GM21367 (cell line): ENCODE measurements at regions not wholly inside any gene's neighbourhood (a gene's known extent, or its start where the extent isn't known, plus 50 kb on each side); places are given as distances from the start of the nearest gene placed in this dataset.
"Not testable (repeated sequence)": the region's sequence is repeated elsewhere in the genome, so short reads cannot be mapped to it uniquely, and the experiment has no call there.

Experiments
- ATAC-seq: cut with Tn5 transposase; IDR thresholded peaks from one replicate; pipeline ENCODE4 v1.9.1; 2021; ENCODE audit not compliant: unreplicated experiment

DNA sequence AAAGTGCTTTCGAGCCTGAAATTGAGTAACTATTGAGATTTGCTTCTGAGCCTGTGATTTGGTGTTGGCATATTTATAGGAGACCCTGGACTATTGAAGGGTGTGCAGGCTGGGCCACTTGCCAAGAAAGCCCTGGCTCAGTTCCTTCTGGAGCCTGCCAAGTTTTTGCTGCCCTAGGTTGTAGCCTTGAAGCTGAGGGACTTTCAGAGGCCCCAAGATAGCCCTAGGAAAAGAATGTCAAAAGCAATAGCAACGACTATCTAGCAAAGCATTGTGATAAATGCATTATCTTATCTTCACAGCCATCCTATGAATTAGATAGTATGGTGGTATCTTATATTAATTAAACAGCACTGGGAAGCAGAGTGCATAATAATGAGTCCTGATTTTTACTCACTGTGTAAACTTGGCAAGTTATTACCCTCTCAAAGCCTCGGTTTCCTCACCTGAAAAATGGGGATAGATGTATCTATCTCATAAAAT is 473.7 kb upstream of the PODXL start:
- ATAC-seq: no peak

DNA sequence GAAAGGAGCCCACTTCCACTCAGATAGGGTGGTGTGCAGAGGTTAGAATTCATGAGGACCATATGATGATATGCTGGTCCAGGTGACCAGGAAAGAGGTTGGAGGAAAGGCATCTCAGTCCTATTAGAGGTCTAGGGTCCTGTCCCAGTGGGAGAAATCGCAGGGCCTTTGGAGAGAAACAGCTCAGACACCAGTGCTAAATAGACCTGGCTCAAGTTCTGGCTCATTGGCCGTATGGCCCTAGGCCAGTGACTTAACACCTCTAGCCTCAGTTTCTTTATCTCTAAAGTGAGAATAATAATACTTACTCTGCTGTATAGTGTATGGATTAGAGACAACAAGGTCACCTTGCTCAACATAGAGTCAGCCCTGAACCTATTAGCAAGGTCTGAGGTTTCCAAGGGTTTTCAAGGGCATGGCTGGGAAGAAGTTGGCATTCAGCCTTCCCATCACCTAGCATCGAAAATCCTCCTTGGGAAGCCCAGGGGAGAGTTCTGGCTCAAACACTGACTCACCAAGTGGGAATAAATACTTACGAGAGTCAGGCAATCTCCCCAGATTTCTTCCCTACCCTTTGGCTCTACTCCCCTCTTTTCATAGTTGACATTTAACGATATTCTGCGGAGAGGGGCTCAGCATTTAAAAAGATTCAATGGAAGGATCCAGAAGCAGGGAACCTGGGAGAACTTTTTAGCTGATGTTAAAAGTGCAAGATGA is 473.1 kb upstream of the PODXL start:
- ATAC-seq: no peak

DNA sequence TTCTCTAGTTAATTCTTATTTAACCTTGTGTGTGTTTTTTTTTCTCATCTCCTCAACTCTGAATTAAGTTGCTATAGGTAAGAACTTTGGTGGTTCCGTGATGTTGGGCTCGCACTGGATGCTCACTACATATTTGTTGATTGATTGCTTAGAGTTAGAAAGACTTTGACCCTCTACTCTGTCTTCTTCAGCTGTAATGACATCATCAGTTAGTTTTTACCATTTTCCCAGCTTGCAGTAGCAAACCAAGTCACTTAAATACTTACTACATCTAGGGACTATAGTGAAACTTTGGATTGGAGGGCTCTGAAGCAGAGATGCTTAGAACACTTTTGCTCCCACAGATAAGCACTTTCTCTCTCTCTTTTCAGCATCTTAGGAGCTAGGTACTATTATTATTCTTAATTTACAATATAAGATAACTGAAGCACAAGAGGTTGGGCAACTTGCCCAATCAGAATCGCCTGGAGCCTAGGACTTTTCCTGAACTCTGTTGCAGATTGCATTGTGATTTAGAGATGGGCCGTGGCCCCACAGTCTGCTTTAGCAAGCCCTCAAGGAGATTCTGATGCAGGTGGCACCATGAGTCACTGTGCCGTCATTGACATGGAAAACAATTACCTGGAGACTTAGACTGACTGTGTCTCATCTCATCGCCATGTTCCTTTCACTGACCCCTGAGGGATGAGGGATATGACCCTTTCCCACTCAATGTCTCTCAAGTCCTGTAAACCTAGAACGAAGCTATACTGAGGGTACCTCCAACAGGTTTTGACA is 471.9 kb upstream of the PODXL start:
- no peak for ATAC-seq

DNA sequence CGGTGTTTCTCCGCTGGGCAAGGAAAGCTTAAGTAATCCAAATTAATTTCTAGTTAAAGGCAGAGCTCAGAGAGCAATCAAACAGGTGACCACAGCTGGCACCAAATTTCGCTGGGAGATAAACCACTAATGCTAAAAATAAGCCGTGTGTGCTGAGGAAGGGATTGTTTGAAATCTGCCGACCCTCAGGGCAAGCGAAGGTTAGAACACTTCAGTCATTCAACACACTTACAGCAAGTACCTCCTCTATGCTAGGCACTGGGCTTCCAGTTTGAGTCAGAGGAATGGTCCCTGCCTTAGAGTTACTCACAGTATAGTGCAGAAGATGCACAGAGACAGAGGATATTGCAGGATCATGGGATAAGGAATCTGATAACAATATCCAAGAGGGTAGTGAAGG is 467.9 kb upstream of the PODXL start:
- ATAC-seq: no peak

DNA sequence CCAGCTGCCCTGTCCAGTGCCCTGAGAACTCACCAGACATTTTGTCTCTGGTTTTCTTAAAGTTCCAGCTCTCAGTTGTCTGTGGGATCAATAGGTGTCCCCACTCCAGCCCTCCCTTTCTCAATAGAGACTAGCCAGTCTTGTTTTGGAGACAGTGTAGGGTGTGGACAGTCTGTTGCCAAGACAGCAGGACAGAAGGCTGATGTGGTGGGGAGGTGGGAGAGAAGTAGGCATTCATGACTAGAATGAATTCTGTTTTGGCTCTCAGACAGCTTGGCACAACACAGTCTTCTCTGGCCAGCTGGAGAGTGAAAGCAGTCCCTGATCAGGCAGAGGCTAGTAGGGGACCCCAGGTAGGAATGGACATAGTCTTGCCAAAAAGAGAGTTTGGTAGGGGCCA is 467.0 kb upstream of the PODXL start:
- ATAC-seq: no peak

DNA sequence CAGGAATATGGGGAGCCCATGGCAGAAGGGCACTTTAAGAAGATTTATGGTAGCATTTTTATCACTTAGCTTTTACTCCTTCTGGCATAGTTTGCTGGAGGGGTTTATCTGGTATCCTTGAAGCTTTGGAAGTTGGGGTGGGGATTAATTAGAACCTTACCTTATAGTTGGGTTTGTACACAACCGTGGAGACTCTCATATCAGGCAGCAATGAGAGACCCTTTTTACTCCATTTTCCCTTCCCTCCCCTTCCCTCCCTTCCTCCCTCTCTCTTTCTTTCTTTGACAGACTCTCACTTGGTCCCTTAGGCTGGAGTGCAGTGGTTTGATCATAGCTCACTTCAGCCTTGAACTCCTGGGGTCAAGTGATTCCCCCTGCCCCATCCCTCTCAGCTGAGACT is 465.8 kb upstream of the PODXL start:
- no peak for ATAC-seq

DNA sequence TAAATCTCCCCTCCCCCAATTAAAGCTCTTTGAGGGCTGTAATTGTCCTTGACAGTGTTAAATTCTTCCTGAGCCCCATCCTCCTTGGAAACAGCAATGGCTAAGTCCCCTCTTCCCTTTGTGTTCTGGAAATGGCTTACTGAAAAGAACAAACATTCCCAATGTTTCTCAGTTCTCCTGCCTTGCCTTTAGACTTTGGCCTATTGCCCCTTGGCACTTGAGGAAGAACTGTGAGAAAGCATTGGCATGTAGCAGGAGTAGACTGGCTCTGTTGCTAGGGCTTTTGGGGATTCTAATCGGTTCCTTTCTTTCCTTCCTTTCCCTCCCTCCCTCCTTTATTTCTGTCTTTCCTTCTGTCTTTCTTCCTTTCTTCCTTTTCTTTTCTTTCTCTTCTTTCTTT is 463.3 kb upstream of the PODXL start:
- no peak for ATAC-seq

DNA sequence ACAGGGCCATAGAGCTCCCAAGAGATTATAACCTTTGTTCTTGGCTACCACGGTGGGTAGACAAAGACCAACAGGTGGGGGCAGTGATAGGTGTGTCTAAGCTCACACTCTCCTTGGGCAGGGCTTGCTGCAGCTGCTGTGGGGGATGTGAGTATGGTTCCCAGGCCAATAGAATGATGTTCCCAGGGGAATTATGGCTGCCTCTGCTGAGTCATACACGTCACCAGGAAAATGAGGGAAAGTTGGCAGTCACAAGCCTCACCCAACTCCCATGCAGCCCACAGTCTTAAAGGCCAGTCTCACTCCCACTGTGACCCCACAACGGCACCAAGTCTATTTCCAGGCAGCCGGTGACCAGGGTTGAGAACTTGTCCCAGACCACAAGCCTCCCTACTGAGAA is 453.4 kb upstream of the PODXL start:
- ATAC-seq: no peak

DNA sequence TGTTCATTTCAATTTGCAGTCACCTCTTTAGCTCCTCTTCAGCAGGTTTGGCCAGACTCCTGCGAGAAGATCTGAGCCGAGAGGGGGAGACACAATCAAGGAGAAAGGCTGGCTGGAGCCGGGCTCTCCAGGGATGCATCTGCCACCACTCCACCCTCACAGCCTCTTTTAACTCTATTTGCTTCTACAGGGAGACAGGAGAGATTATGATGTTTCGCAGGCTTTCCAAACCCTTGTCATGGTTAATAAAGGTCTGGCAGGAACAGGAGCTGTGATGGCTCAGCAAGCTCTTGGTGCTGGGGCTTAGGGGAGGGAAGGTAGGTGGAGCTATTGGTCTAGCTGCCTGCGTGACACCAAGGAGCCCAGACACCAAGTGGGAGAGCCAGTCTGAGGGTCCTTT is 448.1 kb upstream of the PODXL start:
- ATAC-seq: no peak

DNA sequence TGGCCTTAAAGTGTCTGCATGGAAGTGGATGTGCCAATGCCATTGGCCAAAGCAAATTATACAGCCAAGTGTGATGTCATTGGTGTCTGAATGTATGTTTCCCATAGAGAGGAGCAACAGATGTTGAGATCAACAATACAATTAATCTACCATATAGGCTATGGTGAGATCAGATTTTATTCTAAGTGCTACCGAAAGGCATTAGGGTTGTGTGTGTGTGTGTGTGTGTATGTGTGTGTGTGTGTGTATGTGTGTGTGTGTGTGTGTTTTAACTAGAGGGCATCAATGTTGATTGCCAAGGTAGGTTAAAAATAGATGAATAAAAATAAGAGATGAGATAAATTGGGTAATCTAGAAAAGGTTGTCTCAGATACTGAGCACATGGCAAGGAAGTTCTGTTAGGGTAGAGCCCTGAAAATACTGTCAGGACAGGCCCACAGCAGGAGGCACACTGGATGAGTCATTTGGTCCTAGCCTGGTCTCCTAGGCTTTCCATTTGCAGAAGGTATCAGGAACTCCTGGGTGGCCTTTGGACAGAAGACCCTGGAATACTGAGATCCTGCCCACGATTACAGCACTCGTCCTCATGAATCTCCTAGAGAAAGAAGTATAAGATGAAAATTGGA is 446.0 kb upstream of the PODXL start:
- ATAC-seq: no peak

DNA sequence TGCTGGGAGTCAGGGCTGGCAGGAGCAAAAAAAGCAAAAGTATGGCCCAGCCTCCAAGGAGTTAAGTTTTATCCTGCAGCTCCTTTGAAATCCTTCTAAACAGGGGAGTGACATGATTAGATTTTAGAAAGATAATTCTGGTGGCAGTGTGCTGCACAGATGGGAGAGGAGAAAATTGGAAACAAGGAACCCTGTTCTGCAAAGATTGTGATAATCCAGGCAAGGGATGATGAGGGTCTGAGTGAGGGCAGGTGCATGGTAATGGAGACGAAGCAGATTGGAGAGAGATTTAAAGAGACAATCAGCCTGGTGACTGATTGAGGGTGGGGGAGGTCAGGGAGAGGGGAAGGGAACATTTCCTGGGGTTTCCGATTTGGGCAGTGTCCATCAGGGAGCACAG is 444.7 kb upstream of the PODXL start:
- no peak for ATAC-seq

DNA sequence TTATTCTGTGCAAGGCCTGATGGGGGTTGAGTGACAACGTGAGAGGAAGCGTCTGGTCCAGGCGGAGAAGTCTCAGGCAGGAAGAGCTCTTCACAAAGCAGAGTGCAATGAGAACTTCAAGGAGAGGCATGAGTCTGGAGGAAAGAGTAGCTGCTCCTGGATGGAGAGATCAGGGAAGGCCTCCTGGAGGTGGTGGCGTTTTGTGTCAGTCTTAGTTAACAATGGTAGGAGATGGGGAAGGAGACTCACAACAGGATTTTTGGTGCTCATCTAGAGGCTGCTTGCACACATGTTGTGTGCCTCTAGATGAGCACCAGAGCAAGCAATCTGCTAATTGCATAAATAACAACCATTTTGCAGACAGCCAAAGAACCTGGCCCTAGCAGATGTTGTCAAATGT is 442.8 kb upstream of the PODXL start:
- no peak for ATAC-seq

DNA sequence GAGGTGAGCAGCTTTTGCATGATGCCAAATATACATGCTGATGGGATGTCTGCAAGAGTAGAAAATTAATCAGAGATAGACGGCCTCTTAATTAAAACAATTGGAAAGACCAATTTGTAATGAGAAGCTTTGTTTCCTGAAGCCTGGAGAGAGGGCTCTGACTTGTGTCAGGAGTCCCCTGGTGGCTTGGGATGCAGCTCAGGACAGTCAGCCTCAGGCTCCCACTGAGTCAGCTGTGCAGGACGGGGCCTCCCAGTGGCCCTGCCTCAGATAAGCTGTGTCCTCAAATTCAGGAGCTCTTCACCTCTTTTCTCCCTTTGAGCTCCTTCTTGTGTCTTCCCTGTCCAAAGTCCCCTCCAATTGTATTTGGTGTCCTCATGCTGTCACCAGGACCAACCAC is 438.9 kb upstream of the PODXL start:
- ATAC-seq: no peak

DNA sequence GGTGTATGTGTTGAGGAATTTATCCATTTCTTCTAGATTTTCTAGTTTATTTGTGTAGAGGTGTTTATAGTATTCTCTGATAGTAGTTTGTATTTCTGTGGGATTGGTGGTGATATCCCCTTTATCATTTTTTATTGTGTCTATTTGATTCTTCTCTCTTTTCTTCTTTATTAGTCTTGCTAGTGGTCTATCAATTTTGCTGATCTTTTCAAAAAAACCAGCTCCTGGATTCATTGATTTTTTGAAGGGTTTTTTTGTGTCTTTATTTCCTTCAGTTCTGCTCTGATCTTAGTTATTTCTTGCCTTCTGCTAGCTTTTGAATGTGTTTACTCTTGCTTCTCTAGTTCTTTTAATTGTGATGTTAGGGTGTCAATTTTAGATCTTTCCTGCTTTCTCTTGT is 424.6 kb upstream of the PODXL start:
- not testable (repeated sequence) for ATAC-seq

DNA sequence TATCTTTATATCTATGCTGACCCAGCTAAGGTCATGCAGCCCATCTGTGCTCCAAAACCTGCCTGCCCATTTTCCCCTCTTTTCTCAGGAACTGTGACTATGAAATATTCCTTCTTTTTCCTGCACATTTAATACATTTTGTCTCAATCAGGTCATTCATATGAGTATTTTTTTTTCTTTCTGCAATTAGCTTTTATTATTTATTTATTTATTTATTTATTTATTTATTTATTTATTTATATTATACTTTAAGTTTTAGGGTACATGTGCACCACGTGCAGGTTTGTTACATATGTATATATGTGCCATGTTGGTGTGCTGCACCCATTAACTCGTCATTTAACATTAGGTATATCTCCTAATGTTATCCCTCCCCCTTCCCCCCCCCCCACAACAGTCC is 421.7 kb upstream of the PODXL start:
- ATAC-seq: not testable (repeated sequence)

DNA sequence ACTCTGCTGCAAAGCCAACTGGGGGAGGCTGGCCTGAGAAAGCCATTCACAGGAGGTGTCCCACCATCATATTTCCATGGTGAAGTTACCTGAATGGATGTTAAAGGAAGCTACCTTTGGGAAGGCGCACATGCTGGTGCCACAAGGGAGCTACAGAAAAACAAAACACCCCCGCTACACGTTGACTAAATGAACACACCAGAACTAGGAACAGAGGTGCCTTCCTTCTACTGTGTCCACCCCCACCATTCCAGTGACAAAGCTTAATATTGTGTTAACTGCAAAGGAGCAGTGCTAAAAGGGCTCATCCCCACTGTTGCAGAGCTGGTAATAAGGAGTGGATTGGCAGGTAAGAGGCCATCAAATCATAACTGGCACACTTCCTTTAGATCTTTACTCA is 420.0 kb upstream of the PODXL start:
- no peak for ATAC-seq

DNA sequence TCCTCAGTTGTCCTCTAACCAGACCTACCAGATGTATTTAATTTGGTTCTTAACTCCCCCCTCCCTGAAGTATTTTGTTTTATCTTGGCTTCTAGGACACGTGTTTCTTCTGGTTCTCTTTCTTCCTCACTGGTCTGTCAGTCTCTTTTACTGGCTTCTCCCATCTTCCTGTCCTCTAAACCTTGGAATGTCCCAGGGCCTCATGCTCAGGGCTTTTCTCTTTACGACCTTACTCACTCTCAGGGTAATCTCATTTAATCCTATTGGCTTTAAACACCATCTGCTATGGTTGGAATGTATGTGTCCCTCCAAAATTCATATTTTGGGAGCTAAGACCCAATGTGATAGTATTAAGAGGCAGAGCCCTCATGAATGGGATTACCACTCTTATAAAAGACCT is 418.2 kb upstream of the PODXL start:
- no peak for ATAC-seq

DNA sequence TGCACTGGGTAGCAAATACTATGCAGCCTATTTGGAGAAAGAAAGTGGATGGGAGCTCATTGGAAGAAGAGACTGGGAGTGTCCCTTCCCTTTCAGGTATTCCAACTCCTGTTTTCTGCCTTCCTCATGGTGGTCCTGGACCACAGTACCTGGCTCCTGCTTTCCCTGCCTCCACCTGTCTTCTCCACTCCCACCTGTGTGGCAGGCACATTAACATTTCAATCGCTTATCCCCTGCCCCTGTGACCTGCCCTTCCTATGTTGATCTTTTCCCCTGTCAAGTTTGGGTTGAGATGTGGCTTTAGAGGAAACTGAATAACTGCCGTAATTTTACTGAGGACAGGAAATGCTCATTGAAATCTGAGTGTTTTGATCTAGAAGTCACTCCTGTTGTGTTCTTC is 415.8 kb upstream of the PODXL start:
- no peak for ATAC-seq

DNA sequence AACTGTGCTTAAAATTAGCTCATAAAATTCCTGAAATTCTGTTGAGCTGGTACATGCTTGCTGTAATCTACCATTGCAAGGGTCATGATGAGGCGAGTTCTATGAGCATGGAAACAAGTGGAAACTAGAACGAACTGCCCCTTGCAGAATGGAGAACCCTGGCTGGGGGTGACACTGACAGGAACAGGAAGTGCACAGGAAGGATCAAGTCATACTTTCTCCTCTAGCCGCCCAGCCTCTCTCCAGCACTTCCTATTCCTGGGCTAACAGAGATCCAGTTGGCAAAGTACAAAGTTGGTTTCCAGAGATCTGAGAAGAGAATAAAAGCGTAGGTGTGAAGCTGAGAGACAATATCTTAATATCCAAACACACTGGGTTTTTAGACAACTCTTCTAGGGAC is 414.2 kb upstream of the PODXL start:
- ATAC-seq: no peak

DNA sequence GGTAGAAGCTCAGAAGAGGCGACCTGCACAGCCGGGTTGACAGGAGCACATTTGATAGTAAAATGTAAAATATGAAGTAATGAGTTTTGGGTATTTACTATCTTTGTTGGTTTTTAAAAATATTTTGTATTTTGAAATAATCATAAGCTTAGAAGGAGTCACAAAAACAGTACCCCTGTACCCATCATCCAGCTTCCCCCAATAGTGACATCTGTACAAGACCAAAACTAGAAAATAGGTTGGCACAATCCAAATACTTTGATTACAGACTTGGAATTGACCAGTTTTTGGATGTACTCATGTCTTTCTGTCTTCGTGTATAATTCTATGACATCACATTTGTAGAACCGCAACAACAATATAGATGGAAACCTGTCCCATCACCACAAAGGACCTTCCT is 413.1 kb upstream of the PODXL start:
- no peak for ATAC-seq

DNA sequence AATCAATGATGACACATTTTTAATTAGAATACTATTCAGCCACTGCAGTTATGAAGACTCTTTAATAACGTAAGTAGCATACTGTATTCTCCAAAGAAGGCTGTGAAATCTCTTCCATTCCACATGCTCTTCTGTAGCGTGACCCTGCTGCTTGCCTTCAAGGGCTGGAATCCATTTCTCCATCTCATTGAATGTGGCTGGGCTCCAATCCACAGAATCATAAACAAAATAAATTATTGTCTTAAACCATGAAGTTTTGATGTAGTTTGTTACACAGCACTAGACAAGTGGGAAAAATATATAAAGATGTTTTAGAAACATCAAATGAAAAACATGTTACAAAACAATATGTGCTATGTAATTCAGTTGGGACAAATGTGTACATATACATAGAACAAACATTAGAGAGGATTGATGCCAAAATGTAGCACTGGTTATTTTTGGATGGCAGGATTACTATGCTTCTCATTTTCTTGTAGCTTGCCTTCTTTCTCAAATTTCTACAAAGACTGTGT is 410.8 kb upstream of the PODXL start:
- ATAC-seq: no peak

DNA sequence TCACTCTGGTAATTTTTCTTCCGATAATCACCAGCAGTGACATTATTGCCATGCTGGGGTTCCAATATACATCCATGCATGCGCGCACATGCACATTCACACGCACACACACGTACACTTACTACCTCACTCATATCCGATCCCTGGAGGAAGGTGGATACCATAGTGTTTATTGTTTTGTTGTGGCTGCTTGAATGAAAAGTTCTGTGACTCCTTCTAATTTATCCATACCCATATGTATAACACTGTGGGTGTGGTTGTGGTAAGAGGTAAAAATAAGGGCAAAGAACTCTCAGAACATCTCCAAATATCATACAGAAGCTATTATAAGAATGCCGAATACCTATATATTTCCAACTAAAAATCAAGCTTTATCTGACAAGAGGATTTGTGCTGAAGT is 407.8 kb upstream of the PODXL start:
- no peak for ATAC-seq
